HG03457 (cell line): ENCODE measurements at regions not wholly inside any gene's neighbourhood (a gene's known extent, or its start where the extent isn't known, plus 50 kb on each side); places are given as distances from the start of the nearest gene placed in this dataset.

ENCODE experiments used
- ATAC-seq: cut with Tn5 transposase; IDR thresholded peaks from one replicate; pipeline ENCODE4 v1.9.1; 2021; ENCODE audit warnings: moderate number of reproducible peaks; ENCODE audit not compliant: unreplicated experiment

GRCh38 chr18:53664575-53664974, 559.9 kb downstream of the MBD2 start:
- ATAC-seq: no peak

GRCh38 chr18:53660306-53660705, 564.2 kb downstream of the MBD2 start:
- ATAC-seq: no peak

GRCh38 chr18:53657257-53657656, 567.2 kb downstream of the MBD2 start:
- ATAC-seq: no peak

- no peak for ATAC-seq
These were observed 574.8 kb downstream of the MBD2 start for GRCh38 chr18:53649621-53650020.

GRCh38 chr18:53644799-53645471, 579.5 kb downstream of the MBD2 start:
- no peak for ATAC-seq

GRCh38 chr18:53639687-53640086, 584.8 kb downstream of the MBD2 start:
- no peak for ATAC-seq

- no peak for ATAC-seq
These were observed 595.1 kb downstream of the MBD2 start for GRCh38 chr18:53629337-53629736.

GRCh38 chr18:53625997-53626599, 598.4 kb downstream of the MBD2 start:
- ATAC-seq: no peak

- ATAC-seq: no peak
These were observed 613.5 kb downstream of the MBD2 start for GRCh38 chr18:53610957-53611356.

GRCh38 chr18:53606792-53607191, 617.7 kb downstream of the MBD2 start:
- no peak for ATAC-seq

- no peak for ATAC-seq
These were observed 619.3 kb downstream of the MBD2 start for GRCh38 chr18:53605198-53605597.

- no peak for ATAC-seq
These were observed 621.2 kb downstream of the MBD2 start for GRCh38 chr18:53603276-53603675.

GRCh38 chr18:53601344-53601743, 623.1 kb downstream of the MBD2 start:
- ATAC-seq: no peak

GRCh38 chr18:53586923-53587322, 637.5 kb downstream of the MBD2 start:
- ATAC-seq: no peak
